HG03457 (cell line): ENCODE measurements at regions not wholly inside any gene's neighbourhood (a gene's known extent, or its start where the extent isn't known, plus 50 kb on each side); places are given as distances from the start of the nearest gene placed in this dataset.
"Not testable (repeated sequence)": the region's sequence is repeated elsewhere in the genome, so short reads cannot be mapped to it uniquely, and the experiment has no call there.

Source experiments
- ATAC-seq: cut with Tn5 transposase; IDR thresholded peaks from one replicate; pipeline ENCODE4 v1.9.1; 2021; ENCODE audit warnings: moderate number of reproducible peaks; ENCODE audit not compliant: unreplicated experiment

- no peak for ATAC-seq
Observed at GRCh38 chr13:63449550-63449949, 2033.9 kb upstream of the PCDH20 start.

GRCh38 chr13:63448692-63449091 is 2033.0 kb upstream of the PCDH20 start:
- ATAC-seq: no peak

DNA sequence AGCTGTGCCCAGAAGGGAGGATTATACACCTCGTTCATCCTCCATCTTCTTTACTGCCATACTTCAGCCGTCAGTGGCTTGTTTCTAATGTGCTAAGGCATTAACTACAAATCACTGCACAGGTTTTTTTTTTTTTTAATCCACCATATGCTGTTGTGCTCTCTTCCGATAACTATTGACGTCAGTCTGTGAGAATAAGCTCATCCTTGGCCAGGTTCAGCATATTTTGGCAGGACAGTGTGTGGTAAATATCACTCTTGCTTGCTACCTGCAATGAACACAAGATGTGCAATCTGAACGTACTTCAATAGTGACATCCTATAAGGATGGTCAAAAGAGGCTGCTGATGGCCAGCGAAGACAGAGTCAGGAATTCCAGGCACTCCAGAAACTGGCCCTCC is 2030.7 kb upstream of the PCDH20 start:
- ATAC-seq: no peak

- ATAC-seq: not testable (repeated sequence)
Observed at GRCh38 chr13:63444225-63444624, 2028.6 kb upstream of the PCDH20 start.

DNA sequence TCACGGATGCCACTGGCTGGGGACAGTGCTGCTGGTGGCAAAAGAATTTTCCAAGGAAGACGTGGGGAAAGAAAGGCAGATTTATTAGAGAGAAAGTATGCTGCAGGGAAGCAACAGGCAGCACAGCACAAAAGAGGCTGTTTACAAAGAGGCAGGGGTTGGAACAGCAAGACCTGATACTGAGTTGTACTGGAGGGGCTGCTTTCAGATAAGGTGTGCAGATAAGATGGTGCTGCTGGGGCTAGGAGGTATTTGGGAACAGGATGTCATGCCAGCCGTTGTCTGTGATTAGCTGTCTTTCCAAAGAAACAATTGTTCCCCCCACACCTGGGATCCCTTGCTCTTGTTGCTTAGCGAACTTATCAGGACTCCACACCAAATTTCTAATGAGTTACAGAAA is 2023.3 kb upstream of the PCDH20 start:
- no peak for ATAC-seq

- no peak for ATAC-seq
Observed at GRCh38 chr13:63436325-63436668, 2020.6 kb upstream of the PCDH20 start.

DNA sequence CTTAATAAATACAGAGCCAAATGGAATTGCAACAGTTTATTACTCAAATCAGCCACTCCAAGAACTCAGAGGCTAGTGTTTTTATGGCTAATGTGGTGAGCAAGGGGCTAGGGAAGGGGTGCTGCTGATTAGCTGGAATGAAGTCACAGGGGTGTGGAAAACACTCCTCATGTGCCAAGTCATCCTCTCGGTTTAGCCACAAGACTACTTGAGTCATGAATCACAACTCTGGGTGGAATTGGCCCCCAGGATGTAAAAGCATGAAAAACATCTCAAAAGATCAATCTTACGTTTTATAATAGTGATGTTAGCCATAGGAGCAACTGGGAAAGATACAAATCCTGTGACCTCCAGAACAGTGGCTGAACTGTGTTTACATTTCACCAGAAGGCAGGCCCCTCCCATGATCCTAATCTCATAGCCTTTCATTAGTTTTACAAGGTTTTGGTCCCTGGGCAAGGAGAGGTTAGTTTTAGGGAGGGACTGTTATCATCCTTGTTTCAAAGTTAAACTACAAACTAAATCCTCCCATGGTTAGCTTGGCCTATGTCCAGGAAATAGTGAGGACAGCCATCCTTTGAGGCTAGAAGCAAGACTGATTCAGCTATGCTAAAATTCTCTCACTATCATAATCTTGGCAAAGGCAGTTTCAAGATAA is 2020.1 kb upstream of the PCDH20 start:
- ATAC-seq: no peak

GRCh38 chr13:63433546-63434150 is 2018.0 kb upstream of the PCDH20 start:
- no peak for ATAC-seq

DNA sequence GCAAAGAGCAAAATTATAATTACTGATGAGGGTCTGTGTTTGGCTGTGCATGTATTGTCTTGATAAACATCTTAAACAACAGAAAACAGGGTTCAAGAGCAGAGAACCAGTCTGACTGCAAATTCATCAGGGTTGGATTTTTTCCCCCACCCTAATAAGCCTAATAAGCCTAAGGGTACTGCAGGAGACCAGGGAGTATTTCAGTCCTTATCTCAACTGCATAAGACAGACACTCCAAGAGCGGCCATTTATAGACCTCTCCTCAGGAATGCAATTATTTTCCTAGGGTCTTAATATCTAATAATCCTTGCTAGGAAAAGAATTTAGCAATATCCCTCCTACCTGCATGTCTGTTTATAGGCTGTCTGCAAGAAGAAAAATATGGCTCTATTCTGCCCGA is 2011.5 kb upstream of the PCDH20 start:
- ATAC-seq: no peak

GRCh38 chr13:63425131-63425530 is 2009.5 kb upstream of the PCDH20 start:
- ATAC-seq: no peak

DNA sequence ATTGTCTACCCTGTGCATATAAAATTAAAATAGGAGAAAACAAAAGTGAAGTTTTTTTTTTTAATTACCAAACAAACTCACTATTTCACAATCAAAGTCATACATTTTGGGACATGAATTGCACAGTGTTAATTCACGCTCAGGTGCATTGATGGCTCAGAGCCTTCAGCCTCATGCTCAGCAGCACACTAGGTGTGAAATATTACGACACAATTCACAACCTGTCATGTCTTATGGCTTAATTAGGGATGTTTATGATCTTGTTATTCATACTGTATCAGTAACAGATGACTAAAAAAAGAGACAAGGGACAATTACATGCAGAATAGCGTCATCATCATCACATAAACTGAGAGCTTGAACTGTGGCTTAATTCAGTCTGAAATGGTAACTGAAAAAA is 2005.5 kb upstream of the PCDH20 start:
- no peak for ATAC-seq

GRCh38 chr13:63420685-63421084 is 2005.0 kb upstream of the PCDH20 start:
- ATAC-seq: no peak

DNA sequence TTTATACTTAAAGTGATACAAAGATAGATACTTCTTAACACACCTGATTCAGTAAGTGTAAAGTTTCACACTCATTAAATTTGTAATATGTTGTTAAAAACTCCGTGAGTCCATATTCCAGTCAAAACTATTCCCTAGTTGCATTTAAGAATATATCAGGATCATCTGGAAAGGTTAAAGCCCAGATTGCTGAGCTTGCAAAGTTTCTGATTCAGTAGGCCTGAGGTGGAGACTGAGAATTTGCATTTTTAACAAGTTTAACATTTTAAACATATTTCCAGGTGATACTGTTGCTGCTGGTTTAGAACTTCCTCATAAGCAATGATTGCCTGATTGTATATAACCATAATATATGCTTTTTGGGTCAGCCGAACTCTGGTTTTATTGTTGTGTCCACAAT is 1998.6 kb upstream of the PCDH20 start:
- no peak for ATAC-seq

- no peak for ATAC-seq
Observed at GRCh38 chr13:63409791-63410351, 1994.2 kb upstream of the PCDH20 start.

GRCh38 chr13:63408331-63409189 is 1992.9 kb upstream of the PCDH20 start:
- ATAC-seq: no peak

DNA sequence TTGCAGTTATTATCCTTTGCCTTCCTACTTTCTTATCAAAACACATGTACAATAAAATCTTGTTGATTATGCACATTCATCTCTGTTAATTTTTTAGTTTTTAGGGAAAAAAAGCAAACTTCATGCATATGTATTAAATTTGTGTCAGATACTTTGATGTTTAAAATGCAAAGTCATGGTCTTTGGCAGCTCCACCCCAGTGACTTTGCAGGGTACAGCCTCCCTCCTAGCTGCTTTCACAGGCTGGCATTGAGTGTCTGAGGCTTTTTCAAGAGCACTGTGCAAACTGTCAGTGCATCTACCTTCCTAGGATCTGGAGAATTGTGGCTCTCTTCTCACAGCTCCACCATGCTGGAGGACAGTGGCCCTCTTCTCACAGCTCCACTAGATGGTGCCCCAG is 1988.1 kb upstream of the PCDH20 start:
- ATAC-seq: no peak

DNA sequence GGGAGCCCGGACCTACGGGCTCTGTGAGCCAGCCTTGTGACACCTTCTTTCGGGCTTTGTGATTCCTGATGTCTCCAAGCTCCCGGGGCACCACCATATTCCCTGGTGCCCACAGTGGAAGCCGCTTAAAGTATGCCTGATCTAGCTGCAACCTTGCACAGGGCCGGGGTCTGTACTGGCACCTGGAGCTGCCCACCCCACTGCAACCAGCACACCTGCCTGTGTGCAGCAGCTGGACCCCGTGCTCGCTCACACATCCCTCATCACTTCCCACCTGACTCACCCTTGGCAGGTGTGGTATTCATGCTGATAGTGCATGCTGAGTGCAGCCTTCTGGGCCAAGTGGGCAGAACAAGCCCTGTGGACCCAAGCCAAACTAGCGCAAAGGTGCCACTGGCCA is 1981.1 kb upstream of the PCDH20 start:
- ATAC-seq: no peak

DNA sequence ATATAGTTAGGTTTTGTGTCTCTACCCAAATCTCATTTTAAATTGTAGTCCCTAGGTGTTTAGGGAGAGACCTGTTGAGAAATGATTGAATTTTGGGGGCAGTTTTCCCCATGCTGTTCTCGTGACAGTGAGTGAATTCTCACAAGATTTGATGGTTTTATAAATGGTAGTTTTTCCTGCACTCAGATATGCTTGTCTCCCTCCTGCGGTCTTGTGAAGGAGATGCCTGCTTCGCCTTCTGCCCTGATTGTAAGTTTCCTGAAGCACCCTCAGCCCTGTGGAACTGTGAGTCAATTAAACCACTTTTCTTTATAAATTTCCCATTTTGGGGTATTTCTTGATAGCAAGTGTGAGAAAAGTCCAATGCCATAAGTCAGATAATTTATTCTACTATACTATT is 1977.5 kb upstream of the PCDH20 start:
- ATAC-seq: no peak

DNA sequence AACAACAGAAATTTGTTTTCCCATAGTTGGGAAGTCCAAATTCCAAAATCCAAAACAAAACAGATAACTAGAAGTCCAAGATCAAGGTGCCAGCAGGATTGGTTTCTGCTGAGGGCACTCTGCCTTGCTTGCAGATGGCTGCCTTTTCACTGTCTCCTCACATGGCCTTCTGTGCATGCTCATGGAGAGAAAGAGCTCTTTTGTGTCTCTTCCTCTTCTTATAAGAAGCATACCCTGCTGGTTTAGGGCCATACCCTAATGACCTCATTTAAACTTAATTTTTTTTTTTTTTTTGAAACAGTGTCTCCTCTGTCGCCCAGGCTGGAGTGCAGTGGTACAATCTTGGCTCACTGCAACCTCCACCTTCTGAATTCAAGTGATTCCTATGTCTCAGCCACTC is 1974.1 kb upstream of the PCDH20 start:
- no peak for ATAC-seq

- no peak for ATAC-seq
Observed at GRCh38 chr13:63381078-63381859, 1965.6 kb upstream of the PCDH20 start.

DNA sequence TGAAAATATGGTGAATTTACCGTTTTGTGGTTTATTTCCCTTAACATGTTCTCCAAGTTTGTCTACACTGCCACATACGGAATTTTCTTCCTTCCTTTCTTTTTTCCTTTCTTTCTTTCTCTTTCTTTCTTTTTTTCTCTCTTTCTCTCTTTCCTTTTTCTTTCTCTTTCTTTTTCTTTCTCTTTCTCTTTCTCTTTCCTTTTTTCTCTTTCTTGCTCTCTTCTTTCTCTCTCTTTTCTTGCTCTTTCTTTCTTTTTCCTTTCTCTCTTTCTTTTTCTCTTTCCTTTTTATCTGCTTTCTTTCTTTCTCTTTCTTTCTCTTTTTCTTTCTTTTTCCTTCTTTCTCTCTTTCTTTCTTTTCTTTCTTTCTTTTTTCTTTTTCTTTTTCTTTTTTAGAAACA is 1962.3 kb upstream of the PCDH20 start:
- ATAC-seq: no peak
